Thoracic aorta (tissue), 2 donors: ENCODE measurements at regions not wholly inside any gene's neighbourhood (a gene's known extent, or its start where the extent isn't known, plus 50 kb on each side); places are given as distances from the start of the nearest gene placed in this dataset.

Source experiments
- ATAC-seq: fragments of 150-250 bp; one replicate; pipeline ENCODE4 v1.8.0; 2017; ENCODE audit warnings: low read depth; ENCODE audit not compliant: insufficient number of reproducible peaks, low FRiP score
- DNase-seq: peaks from one replicate; pipeline ENCODE4 v3.0.0-alpha.2; 2020; ENCODE audit warnings: low spot score
- H3K27ac ChIP-seq, 2 donors: fragments of 200-600 bp; sonication (generic); 1 replicate in 1 of 2; 2 replicates in 1 of 2; pipeline ENCODE4 v1.5.1; 2016; ENCODE audit warnings: mild to moderate bottlenecking in 2 of 2, moderate library complexity in 2 of 2
- H3K27me3 ChIP-seq: fragments of 200-600 bp; sonication (generic); replicated peaks from 2 replicates; pipeline ENCODE4 v1.6.0; 2016; ENCODE audit warnings: mild to moderate bottlenecking; ENCODE audit not compliant: insufficient read depth
- H3K36me3 ChIP-seq: fragments of 200-600 bp; sonication (generic); one replicate; pipeline ENCODE4 v1.5.1; 2016
- H3K4me1 ChIP-seq, 2 donors: fragments of 200-600 bp; sonication (generic); 1 replicate in 1 of 2; 2 replicates in 1 of 2; pipeline versions ENCODE4 v1.5.1 to v1.6.0; 2016; ENCODE audit warnings: low read depth in 2 of 2, mild to moderate bottlenecking in 1 of 2; ENCODE audit not compliant: control insufficient read depth in 1 of 2
- H3K4me3 ChIP-seq: fragments of 200-600 bp; sonication (generic); 2 replicates; pipeline ENCODE4 v1.5.1; 2016; ENCODE audit warnings: mild to moderate bottlenecking
- H3K9me3 ChIP-seq: fragments of 200-600 bp; sonication (generic); 2 replicates; pipeline ENCODE4 v1.5.1; 2016
- TF ChIP-seq, protein P1 (sequence below): fragments of 200-600 bp; sonication (generic); IDR thresholded peaks from one replicate; pipeline ENCODE4 v1.5.1; 2019; ENCODE audit warnings: antibody characterized with exemption

DNA sequence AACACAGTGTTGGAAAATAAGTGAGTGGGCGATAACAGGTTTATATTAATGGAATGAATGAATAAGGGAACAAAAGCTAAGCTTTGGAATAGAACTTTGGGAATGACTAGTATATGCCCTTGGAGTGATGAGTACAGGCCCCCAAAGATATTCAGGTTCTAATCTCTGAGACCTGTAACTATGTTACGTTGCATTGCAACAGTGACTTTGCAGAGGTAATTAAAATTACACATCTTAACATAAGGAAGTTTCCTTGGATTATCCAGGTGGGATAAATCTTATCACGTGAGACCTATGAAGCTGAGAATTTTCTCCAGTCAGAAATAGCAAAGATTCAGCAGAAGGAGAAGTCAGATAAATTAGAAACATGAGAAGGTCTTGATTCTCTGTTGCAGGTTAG, 661.5 kb upstream of the LINC00305 start:
- no peak for ATAC-seq
- TF ChIP-seq, protein P1, sequence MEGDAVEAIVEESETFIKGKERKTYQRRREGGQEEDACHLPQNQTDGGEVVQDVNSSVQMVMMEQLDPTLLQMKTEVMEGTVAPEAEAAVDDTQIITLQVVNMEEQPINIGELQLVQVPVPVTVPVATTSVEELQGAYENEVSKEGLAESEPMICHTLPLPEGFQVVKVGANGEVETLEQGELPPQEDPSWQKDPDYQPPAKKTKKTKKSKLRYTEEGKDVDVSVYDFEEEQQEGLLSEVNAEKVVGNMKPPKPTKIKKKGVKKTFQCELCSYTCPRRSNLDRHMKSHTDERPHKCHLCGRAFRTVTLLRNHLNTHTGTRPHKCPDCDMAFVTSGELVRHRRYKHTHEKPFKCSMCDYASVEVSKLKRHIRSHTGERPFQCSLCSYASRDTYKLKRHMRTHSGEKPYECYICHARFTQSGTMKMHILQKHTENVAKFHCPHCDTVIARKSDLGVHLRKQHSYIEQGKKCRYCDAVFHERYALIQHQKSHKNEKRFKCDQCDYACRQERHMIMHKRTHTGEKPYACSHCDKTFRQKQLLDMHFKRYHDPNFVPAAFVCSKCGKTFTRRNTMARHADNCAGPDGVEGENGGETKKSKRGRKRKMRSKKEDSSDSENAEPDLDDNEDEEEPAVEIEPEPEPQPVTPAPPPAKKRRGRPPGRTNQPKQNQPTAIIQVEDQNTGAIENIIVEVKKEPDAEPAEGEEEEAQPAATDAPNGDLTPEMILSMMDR = no peak
- Histone ChIP-seq H3K4me1 (no peaks in the 10 kb centered on the region), H3K4me3 (no peak overlapping the region), H3K27ac (no peak overlapping the region), H3K27me3 (no peaks in the 10 kb centered on the region), H3K9me3 (no peaks in the 10 kb centered on the region), H3K36me3 (no peaks in the 10 kb centered on the region)
- DNase-seq = no peak

DNA sequence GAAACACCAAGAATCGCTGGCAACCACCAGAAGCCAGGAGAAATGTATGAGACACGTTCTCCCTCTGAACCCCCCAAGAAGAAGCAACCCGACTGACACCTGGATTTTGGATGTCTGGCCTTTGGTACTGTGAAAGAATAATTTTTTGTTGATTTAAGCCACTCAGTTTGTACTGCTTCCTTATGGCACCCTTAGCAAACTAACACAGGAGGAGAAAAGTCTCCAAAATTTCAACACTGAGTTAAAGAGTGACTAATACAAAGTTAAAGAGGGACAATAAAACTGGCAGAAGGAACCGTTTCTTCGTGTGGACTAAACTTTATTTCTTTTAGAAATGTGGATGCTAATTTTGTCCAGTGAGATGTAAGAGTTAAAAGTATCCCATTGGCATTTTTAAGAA, 660.9 kb upstream of the LINC00305 start:
- ATAC-seq = no peak
- TF ChIP-seq, protein P1 = no peak
- H3K27me3 ChIP-seq = no peaks in the 10 kb centered on the region
- H3K4me3 ChIP-seq = no peak overlapping the region
- no peaks in the 10 kb centered on the region for H3K9me3 ChIP-seq
- no peak overlapping the region for H3K27ac ChIP-seq
- DNase-seq = no peak
- no peaks in the 10 kb centered on the region for H3K36me3 ChIP-seq
- H3K4me1 ChIP-seq = no peaks in the 10 kb centered on the region

DNA sequence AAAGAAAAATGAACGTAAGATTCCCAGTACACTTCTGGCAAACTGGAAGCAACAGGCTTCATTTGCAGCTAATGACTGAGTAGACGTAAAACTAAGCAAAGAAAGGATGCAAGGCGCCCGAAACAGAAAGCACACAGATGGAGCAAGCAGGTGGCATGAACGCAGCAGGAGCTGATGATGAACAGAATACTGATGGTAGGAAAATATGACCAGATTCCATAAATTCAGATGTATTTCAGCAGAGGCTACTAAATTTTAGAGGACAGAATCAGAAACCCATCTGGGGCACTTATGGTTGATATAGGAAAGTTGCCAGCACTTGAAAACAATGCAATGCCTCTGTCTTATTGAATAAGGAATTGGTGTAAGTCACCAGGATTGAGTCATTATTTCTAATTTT, 658.7 kb upstream of the LINC00305 start:
- H3K4me3 ChIP-seq = no peak overlapping the region
- DNase-seq (no peak), ATAC-seq (no peak)
- H3K4me1 ChIP-seq = no peaks in the 10 kb centered on the region
- no peaks in the 10 kb centered on the region for H3K9me3 ChIP-seq
- H3K27ac ChIP-seq = no peak overlapping the region
- TF ChIP-seq, protein P1 = no peak
- H3K27me3 ChIP-seq = no peaks in the 10 kb centered on the region
- no peaks in the 10 kb centered on the region for H3K36me3 ChIP-seq

DNA sequence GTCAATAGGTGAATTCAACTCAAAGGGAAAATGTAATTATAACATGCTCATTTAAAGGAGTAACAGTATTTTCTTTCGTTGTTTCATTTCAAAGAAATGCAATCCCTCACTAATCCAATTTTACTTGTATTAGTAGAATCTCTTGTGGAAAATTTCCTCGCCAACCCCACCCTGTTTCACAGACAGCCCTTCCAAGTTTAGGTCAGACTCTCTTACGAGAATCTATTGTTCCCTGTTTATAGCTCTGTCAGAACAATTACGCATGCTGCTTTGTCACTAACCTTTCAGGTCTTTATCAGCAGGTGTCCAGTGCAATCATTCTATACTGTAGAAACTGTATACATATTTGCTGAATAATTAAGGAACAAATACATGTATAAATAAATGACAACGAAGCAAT, 657.8 kb upstream of the LINC00305 start:
- ATAC-seq (no peak), DNase-seq (no peak)
- H3K27ac ChIP-seq = no peak overlapping the region
- H3K4me1 ChIP-seq = no peaks in the 10 kb centered on the region
- H3K9me3 ChIP-seq = no peaks in the 10 kb centered on the region
- H3K36me3 ChIP-seq = no peaks in the 10 kb centered on the region
- TF ChIP-seq, protein P1 = no peak
- no peaks in the 10 kb centered on the region for H3K27me3 ChIP-seq
- H3K4me3 ChIP-seq = no peak overlapping the region

DNA sequence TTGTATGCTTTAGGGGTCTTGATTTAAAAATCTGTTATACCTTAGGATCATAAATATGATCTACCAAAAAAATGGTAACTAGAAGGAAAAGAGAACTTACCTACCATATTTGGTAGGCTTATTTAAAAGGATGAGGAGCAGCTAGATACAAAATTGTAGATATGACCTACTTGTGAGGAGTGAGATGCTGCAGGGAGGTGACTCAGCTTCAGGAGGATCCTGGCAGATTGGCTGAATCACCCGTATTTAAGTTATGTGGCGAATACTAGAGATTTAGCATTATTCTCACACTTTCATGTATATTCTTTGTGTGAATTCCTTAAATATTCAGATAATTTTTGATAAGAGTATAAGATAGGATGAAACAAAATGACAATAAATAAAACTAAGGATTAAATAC, 657.3 kb upstream of the LINC00305 start:
- TF ChIP-seq, protein P1 = no peak
- DNase-seq (no peak), ATAC-seq (no peak)
- H3K4me1 ChIP-seq = no peaks in the 10 kb centered on the region
- H3K36me3 ChIP-seq = no peaks in the 10 kb centered on the region
- H3K27ac ChIP-seq = no peak overlapping the region
- no peak overlapping the region for H3K4me3 ChIP-seq
- H3K27me3 ChIP-seq = no peaks in the 10 kb centered on the region
- H3K9me3 ChIP-seq = no peaks in the 10 kb centered on the region
